PC-3 (cell line): ENCODE measurements at regions not wholly inside any gene's neighbourhood (a gene's known extent, or its start where the extent isn't known, plus 50 kb on each side); places are given as distances from the start of the nearest gene placed in this dataset.
A peak's percentile ranks its signal among the peaks of the same experiment; 100 is the strongest.

Experiments
- ATAC-seq: fragments of 200-7000 bp; cut with Tn5 transposase; 2 replicates; pipeline ENCODE4 v1.9.1; 2020; ENCODE audit warnings: mild to moderate bottlenecking, moderate library complexity
- BruUV-seq: library from RNA; stranded (reverse); fragments of 400-500 nt; replicated peaks from 2 replicates; lab custom pipeline; 2021; lab: Mats Ljungman, UMichigan
- CTCF ChIA-PET: fragments of 300-600 bp; sonication (Branson Sonifier 250); formaldehyde crosslinking; loops from one replicate; lab custom pipeline; 2022; ENCODE audit warnings: antibody characterized with exemption; lab: Charles Lee
- POLR2A ChIA-PET: fragments of 300-600 bp; sonication (Branson Sonifier 250); formaldehyde crosslinking; loops from one replicate; lab custom pipeline; 2022; ENCODE audit warnings: antibody characterized with exemption; ENCODE audit not compliant: unreplicated experiment; lab: Charles Lee
- DNase-seq: peaks from one replicate; pipeline ENCODE4 v3.0.0-alpha.2; 2015
- H2AFZ ChIP-seq: fragments of 300-600 bp; sonication (generic); 2 replicates; pipeline ENCODE4 v1.6.0; 2016; ENCODE audit warnings: antibody characterized with exemption, low read length
- H3F3A ChIP-seq: fragments of 300-600 bp; sonication (generic); one replicate; pipeline ENCODE4 v1.6.0; 2017; ENCODE audit warnings: antibody characterized with exemption, low read length, control low read depth, mild to moderate bottlenecking; ENCODE audit not compliant: unreplicated experiment
- H3K27ac ChIP-seq: fragments of 300-600 bp; sonication (generic); 2 replicates; pipeline ENCODE4 v1.5.1; 2016; ENCODE audit warnings: mild to moderate bottlenecking, low read length
- H3K27me3 ChIP-seq: fragments of 300-600 bp; sonication (generic); 2 replicates; pipeline ENCODE4 v1.6.1; 2016; ENCODE audit warnings: low read length, mixed read lengths
- H3K36me3 ChIP-seq: fragments of 300-600 bp; sonication (generic); 2 replicates; pipeline ENCODE4 v1.6.1; 2016; ENCODE audit warnings: low read depth, mixed run types, low read length, mixed read lengths
- H3K4me1 ChIP-seq: fragments of 300-600 bp; sonication (generic); 2 replicates; pipeline ENCODE4 v1.5.1; 2016; ENCODE audit warnings: low read length; ENCODE audit not compliant: insufficient read depth
- H3K4me2 ChIP-seq: fragments of 300-600 bp; sonication (generic); 2 replicates; pipeline ENCODE4 v1.6.0; 2016; ENCODE audit warnings: low read length
- H3K4me3 ChIP-seq: fragments of 300-600 bp; sonication (generic); 2 replicates; pipeline ENCODE4 v1.5.1; 2016; ENCODE audit warnings: mild to moderate bottlenecking, low read length, mixed read lengths
- H3K79me2 ChIP-seq: fragments of 300-600 bp; sonication (generic); 2 replicates; pipeline ENCODE4 v1.6.1; 2017; ENCODE audit warnings: low read length, mixed read lengths
- H3K9ac ChIP-seq: fragments of 300-600 bp; sonication (generic); 2 replicates; pipeline ENCODE4 v1.6.0; 2016; ENCODE audit warnings: mild to moderate bottlenecking, low read length
- H3K9me2 ChIP-seq: fragments of 300-600 bp; sonication (generic); replicated peaks from 2 replicates; pipeline ENCODE4 v1.6.1; 2016; ENCODE audit warnings: mixed run types, low read length, mixed read lengths
- H3K9me3 ChIP-seq: fragments of 300-600 bp; sonication (generic); 2 replicates; pipeline ENCODE4 v1.6.1; 2016; ENCODE audit warnings: low read length, mixed read lengths
- H4K20me1 ChIP-seq: fragments of 300-600 bp; sonication (generic); 2 replicates; pipeline ENCODE4 v1.6.1; 2016; ENCODE audit warnings: low read length, mixed read lengths
- EZH2 ChIP-seq: fragments of 300-600 bp; sonication (generic); IDR thresholded peaks from one replicate; pipeline ENCODE4 v1.6.1; 2017; ENCODE audit warnings: antibody characterized with exemption, mild to moderate bottlenecking, low read length; ENCODE audit not compliant: unreplicated experiment
- EZH2phosphoT487 ChIP-seq: fragments of 300-600 bp; sonication (generic); IDR thresholded peaks from 2 replicates; pipeline ENCODE4 v1.6.1; 2018; ENCODE audit warnings: mild to moderate bottlenecking, antibody characterized with exemption, low read length, borderline replicate concordance
- intact Hi-C: fragments of 100-400 bp; cut with micrococcal nuclease; formaldehyde crosslinking; loops from 2 replicates; pipeline ENCODE4 v1.9.0; 2023
- TF ChIP-seq, protein P1 (sequence below): fragments of 300-600 bp; sonication (generic); conservative IDR thresholded peaks from 2 replicates; pipeline ENCODE4 v1.5.1; 2017; ENCODE audit warnings: antibody characterized with exemption, low read depth, mild to moderate bottlenecking, low read length

- H3K4me1 ChIP-seq, result no peaks in the 10 kb centered on the region
- H3K9ac ChIP-seq, result no peak overlapping the region
- no peaks in the 10 kb centered on the region for H3K9me2 ChIP-seq
- H3K36me3 ChIP-seq, result no peaks in the 10 kb centered on the region
- H3K4me3 ChIP-seq, result no peak overlapping the region
- no peak overlapping the region for H3K27ac ChIP-seq
- intact Hi-C loops, result no loop called here
- no peaks in the 10 kb centered on the region for H3K27me3 ChIP-seq
- no peaks in the 10 kb centered on the region for H3K9me3 ChIP-seq
- BruUV-seq, result no TSS peak
- no peaks in the 10 kb centered on the region for H3F3A ChIP-seq
- no peak overlapping the region for H2AFZ ChIP-seq
- DNase-seq, result peak; percentile 50
- H3K4me2 ChIP-seq, result no peak overlapping the region
- H4K20me1 ChIP-seq, result no peaks in the 10 kb centered on the region
- TF ChIP-seq, protein P1, sequence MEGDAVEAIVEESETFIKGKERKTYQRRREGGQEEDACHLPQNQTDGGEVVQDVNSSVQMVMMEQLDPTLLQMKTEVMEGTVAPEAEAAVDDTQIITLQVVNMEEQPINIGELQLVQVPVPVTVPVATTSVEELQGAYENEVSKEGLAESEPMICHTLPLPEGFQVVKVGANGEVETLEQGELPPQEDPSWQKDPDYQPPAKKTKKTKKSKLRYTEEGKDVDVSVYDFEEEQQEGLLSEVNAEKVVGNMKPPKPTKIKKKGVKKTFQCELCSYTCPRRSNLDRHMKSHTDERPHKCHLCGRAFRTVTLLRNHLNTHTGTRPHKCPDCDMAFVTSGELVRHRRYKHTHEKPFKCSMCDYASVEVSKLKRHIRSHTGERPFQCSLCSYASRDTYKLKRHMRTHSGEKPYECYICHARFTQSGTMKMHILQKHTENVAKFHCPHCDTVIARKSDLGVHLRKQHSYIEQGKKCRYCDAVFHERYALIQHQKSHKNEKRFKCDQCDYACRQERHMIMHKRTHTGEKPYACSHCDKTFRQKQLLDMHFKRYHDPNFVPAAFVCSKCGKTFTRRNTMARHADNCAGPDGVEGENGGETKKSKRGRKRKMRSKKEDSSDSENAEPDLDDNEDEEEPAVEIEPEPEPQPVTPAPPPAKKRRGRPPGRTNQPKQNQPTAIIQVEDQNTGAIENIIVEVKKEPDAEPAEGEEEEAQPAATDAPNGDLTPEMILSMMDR, result no peak
- TF ChIP-seq EZH2phosphoT487, result no peak
- no peak for TF ChIP-seq EZH2
- peak; percentile 31; the same call in 1 of the 2 replicates for ATAC-seq
- H3K79me2 ChIP-seq, result no peaks in the 10 kb centered on the region
- ChIA-PET POLR2A (no interaction called here), CTCF (no interaction called here)
Observed at GRCh38 chr11:19646921-19647320, 65.7 kb upstream of the NAV2 start.

DNA sequence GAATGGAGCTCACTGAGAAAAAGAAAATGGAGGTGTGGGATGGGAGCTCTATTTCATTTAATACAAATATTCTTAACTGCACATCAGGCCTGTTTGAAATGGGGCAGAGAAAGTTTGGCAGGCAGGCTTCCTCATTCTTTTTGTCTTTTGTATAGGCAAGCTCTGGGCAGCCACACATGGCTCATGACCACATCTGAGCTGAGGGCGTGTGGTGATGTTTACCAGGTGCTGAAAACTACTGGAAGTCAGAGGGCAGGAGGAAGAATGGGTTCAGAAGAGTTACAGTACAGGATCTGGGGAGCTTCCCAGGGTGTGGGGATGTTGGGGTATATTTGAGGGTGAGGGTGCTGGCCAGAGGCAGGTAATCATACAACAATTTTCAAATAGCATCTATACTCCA is 66.3 kb upstream of the NAV2 start:
- Histone ChIP-seq H3K4me2 (no peak overlapping the region), H4K20me1 (no peaks in the 10 kb centered on the region), H3K79me2 (no peaks in the 10 kb centered on the region), H3K9ac (no peak overlapping the region), H3F3A (no peaks in the 10 kb centered on the region), H3K9me2 (no peaks in the 10 kb centered on the region), H3K36me3 (no peaks in the 10 kb centered on the region), H3K9me3 (no peaks in the 10 kb centered on the region), H3K4me3 (no peak overlapping the region), H3K27ac (no peak overlapping the region), H3K27me3 (no peaks in the 10 kb centered on the region), H3K4me1 (no peaks in the 10 kb centered on the region), H2AFZ (no peak overlapping the region)
- POLR2A ChIA-PET, result interaction anchor here (0.5 kb wide), 1 partner anchor 712 kb away, joined by 7 read pairs; no protein-coding TSS in a partner anchor
- TF ChIP-seq, protein P1, result no peak
- TF ChIP-seq EZH2 (no peak), EZH2phosphoT487 (no peak)
- ATAC-seq, result no peak
- DNase-seq, result no peak
- intact Hi-C loops, result no loop called here
- BruUV-seq, result no TSS peak
- CTCF ChIA-PET, result no interaction called here

GRCh38 chr11:19644316-19644715 is 68.3 kb upstream of the NAV2 start:
- no peaks in the 10 kb centered on the region for H3F3A ChIP-seq
- no peaks in the 10 kb centered on the region for H3K27me3 ChIP-seq
- H3K9me3 ChIP-seq, result no peaks in the 10 kb centered on the region
- H3K4me1 ChIP-seq, result no peaks in the 10 kb centered on the region
- CTCF ChIA-PET, result no interaction called here
- no TSS peak for BruUV-seq
- H2AFZ ChIP-seq, result no peak overlapping the region
- H3K4me2 ChIP-seq, result no peak overlapping the region
- DNase-seq (no peak), ATAC-seq (no peak)
- TF ChIP-seq EZH2phosphoT487, result no peak
- TF ChIP-seq, protein P1, result no peak
- TF ChIP-seq EZH2, result no peak
- H3K9ac ChIP-seq, result no peak overlapping the region
- no peaks in the 10 kb centered on the region for H3K79me2 ChIP-seq
- intact Hi-C loops, result no loop called here
- no peaks in the 10 kb centered on the region for H3K9me2 ChIP-seq
- POLR2A ChIA-PET, result no interaction called here
- no peaks in the 10 kb centered on the region for H4K20me1 ChIP-seq
- no peak overlapping the region for H3K27ac ChIP-seq
- H3K36me3 ChIP-seq, result no peaks in the 10 kb centered on the region
- H3K4me3 ChIP-seq, result no peak overlapping the region
